C4-2B (cell line): ENCODE measurements at regions not wholly inside any gene's neighbourhood (a gene's known extent, or its start where the extent isn't known, plus 50 kb on each side); places are given as distances from the start of the nearest gene placed in this dataset.
A peak's percentile ranks its signal among the peaks of the same experiment; 100 is the strongest.

Source experiments
- ZFX ChIP-seq: fragments of 450-650 bp; IDR thresholded peaks from 2 replicates; pipeline ENCODE4 v1.6.1; 2017
- TF ChIP-seq, protein P1 (sequence below): fragments of 450-650 bp; conservative IDR thresholded peaks from 2 replicates; pipeline ENCODE4 v1.5.1; 2017; ENCODE audit warnings: mild to moderate bottlenecking

DNA sequence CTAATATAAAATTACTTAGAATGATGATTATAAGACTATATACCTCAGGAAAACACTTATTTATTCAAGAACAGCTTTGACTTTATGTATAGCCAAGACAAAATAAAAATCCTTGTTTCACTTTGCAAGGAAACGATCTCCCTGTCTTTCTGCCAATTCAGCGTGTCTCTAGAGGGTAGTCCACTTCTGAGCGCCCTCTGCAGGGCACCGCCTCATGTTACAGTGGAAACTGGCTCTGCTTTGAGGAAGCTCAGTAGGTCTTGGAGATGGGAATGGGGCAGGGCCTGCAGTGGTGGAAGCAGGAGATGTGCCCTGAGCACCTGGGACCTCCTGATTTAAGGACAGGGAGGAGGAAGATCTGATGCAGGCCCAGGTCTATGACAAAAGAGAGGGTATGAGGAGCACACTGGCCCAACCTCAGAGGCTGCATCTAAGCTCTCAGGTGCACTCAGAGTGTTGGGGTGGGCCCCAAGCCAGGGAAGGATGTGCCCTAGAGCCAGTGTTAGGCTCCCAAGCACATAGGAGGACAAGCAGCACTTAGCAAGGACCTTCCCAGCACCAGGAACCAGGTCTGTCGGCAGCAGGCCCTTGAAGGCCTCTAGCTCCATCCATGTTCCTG lies 481.0 kb downstream of the TNS3 start:
- TF ChIP-seq, protein P1, sequence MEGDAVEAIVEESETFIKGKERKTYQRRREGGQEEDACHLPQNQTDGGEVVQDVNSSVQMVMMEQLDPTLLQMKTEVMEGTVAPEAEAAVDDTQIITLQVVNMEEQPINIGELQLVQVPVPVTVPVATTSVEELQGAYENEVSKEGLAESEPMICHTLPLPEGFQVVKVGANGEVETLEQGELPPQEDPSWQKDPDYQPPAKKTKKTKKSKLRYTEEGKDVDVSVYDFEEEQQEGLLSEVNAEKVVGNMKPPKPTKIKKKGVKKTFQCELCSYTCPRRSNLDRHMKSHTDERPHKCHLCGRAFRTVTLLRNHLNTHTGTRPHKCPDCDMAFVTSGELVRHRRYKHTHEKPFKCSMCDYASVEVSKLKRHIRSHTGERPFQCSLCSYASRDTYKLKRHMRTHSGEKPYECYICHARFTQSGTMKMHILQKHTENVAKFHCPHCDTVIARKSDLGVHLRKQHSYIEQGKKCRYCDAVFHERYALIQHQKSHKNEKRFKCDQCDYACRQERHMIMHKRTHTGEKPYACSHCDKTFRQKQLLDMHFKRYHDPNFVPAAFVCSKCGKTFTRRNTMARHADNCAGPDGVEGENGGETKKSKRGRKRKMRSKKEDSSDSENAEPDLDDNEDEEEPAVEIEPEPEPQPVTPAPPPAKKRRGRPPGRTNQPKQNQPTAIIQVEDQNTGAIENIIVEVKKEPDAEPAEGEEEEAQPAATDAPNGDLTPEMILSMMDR = peak; percentile 88
- no peak for TF ChIP-seq ZFX
